Effector memory CD8-positive, alpha-beta T cell (primary cell): ENCODE measurements at regions not wholly inside any gene's neighbourhood (a gene's known extent, or its start where the extent isn't known, plus 50 kb on each side); places are given as distances from the start of the nearest gene placed in this dataset.
"Not testable (repeated sequence)": the region's sequence is repeated elsewhere in the genome, so short reads cannot be mapped to it uniquely, and the experiment has no call there.

Experiments
- ATAC-seq: fragments of 150-1000 bp; cut with Tn5 transposase; replicated peaks from 2 replicates; pipeline ENCODE4 v1.10.0; 2021; ENCODE audit warnings: mild to moderate bottlenecking, moderate library complexity
- DNase-seq, 3 experiments: peaks; one replicate each; pipeline ENCODE4 v3.0.0; 2021
- H3K27ac Mint-ChIP-seq, 2 donors: one replicate each; pipeline ENCODE4 v1.8.0; 2022; ENCODE audit warnings: mild to moderate bottlenecking in 2 of 2, mixed read lengths in 2 of 2, moderate library complexity in 2 of 2
- H3K27me3 Mint-ChIP-seq, 2 donors: one replicate each; pipeline ENCODE4 v1.8.0; 2022; ENCODE audit warnings: mixed read lengths in 2 of 2
- H3K36me3 Mint-ChIP-seq: one replicate; pipeline ENCODE4 v1.8.0; 2022; ENCODE audit warnings: mild to moderate bottlenecking, moderate library complexity, mixed read lengths; ENCODE audit not compliant: insufficient read depth
- H3K4me1 Mint-ChIP-seq, 2 donors: one replicate each; pipeline ENCODE4 v1.8.0; 2022; ENCODE audit warnings: low read depth in 2 of 2, mixed read lengths in 2 of 2
- H3K4me3 Mint-ChIP-seq, 2 donors: one replicate each; pipeline ENCODE4 v1.8.0; 2022; ENCODE audit warnings: mild to moderate bottlenecking in 2 of 2, mixed read lengths in 2 of 2, moderate library complexity in 2 of 2
- H3K9me3 Mint-ChIP-seq, 2 donors: one replicate each; pipeline ENCODE4 v1.8.0; 2022; ENCODE audit warnings: mixed read lengths in 2 of 2

GRCh38 chr14:105761345-105761740 lies 235.0 kb downstream of the TMEM121 start:
- ATAC-seq, H3K4me1 Mint-ChIP-seq, H3K4me3 Mint-ChIP-seq: not testable (repeated sequence)

GRCh38 chr14:105761842-105762241 lies 235.5 kb downstream of the TMEM121 start:
- Mint-ChIP-seq H3K4me3 (no peak overlapping the region), H3K36me3 (no peaks in the 10 kb centered on the region), H3K9me3 (no peaks in the 10 kb centered on the region), H3K27ac (no peak overlapping the region), H3K4me1 (no peaks in the 10 kb centered on the region), H3K27me3 (peaks cover 19 to 40% of the 10 kb centered on the region in 2 donors)
- DNase-seq: no peak
- no peak for ATAC-seq

More at GRCh38 chr14:105761345-105761740, 235.0 kb downstream of the TMEM121 start:
- not testable (repeated sequence) for H3K36me3 Mint-ChIP-seq, H3K9me3 Mint-ChIP-seq, H3K27ac Mint-ChIP-seq, DNase-seq
- H3K27me3 Mint-ChIP-seq: peaks cover 19 to 35% of the 10 kb centered on the region in 2 donors

GRCh38 chr14:105762262-105762661 lies 235.9 kb downstream of the TMEM121 start:
- peaks cover 19 to 41% of the 10 kb centered on the region in 2 donors for H3K27me3 Mint-ChIP-seq
- not testable (repeated sequence) for H3K27ac Mint-ChIP-seq, H3K36me3 Mint-ChIP-seq, H3K9me3 Mint-ChIP-seq, DNase-seq, H3K4me3 Mint-ChIP-seq, H3K4me1 Mint-ChIP-seq, ATAC-seq

- not testable (repeated sequence) for H3K4me3 Mint-ChIP-seq, H3K9me3 Mint-ChIP-seq, H3K4me1 Mint-ChIP-seq, DNase-seq, ATAC-seq, H3K27ac Mint-ChIP-seq, H3K36me3 Mint-ChIP-seq
- H3K27me3 Mint-ChIP-seq: peaks cover 10 to 41% of the 10 kb centered on the region in 2 donors
Measured at GRCh38 chr14:105764254-105764901, 238.0 kb downstream of the TMEM121 start.

- not testable (repeated sequence) for H3K36me3 Mint-ChIP-seq, H3K4me3 Mint-ChIP-seq, ATAC-seq, H3K27ac Mint-ChIP-seq, DNase-seq, H3K9me3 Mint-ChIP-seq, H3K4me1 Mint-ChIP-seq
- H3K27me3 Mint-ChIP-seq: peaks cover 9 to 35% of the 10 kb centered on the region in 2 donors
Measured at GRCh38 chr14:105765072-105765825, 238.9 kb downstream of the TMEM121 start.

GRCh38 chr14:105765893-105766614 lies 239.7 kb downstream of the TMEM121 start:
- Mint-ChIP-seq H3K4me1 (no peaks in the 10 kb centered on the region), H3K36me3 (no peaks in the 10 kb centered on the region), H3K27ac (no peak overlapping the region), H3K9me3 (no peaks in the 10 kb centered on the region), H3K27me3 (peaks cover 5 to 27% of the 10 kb centered on the region in 2 donors), H3K4me3 (no peak overlapping the region)
- DNase-seq (no peak), ATAC-seq (no peak)

GRCh38 chr14:105767315-105767714 lies 240.9 kb downstream of the TMEM121 start:
- Mint-ChIP-seq H3K4me1 (no peaks in the 10 kb centered on the region), H3K36me3 (no peaks in the 10 kb centered on the region), H3K27ac (no peak overlapping the region), H3K9me3 (no peaks in the 10 kb centered on the region), H3K4me3 (no peak overlapping the region), H3K27me3 (peaks cover 0 to 15% of the 10 kb centered on the region in 2 donors)
- no peak for DNase-seq
- no peak for ATAC-seq

GRCh38 chr14:105768039-105768438 lies 241.7 kb downstream of the TMEM121 start:
- H3K27ac Mint-ChIP-seq, ATAC-seq, H3K4me3 Mint-ChIP-seq, H3K36me3 Mint-ChIP-seq, DNase-seq, H3K9me3 Mint-ChIP-seq, H3K4me1 Mint-ChIP-seq: not testable (repeated sequence)
- peaks cover 2 to 18% of the 10 kb centered on the region in 2 donors for H3K27me3 Mint-ChIP-seq

GRCh38 chr14:105769061-105769730 lies 242.8 kb downstream of the TMEM121 start:
- H3K4me3 Mint-ChIP-seq, H3K9me3 Mint-ChIP-seq, DNase-seq, H3K36me3 Mint-ChIP-seq, H3K4me1 Mint-ChIP-seq, ATAC-seq, H3K27ac Mint-ChIP-seq: not testable (repeated sequence)
- peaks cover 8 to 30% of the 10 kb centered on the region in 2 donors for H3K27me3 Mint-ChIP-seq

GRCh38 chr14:105770619-105771216 lies 244.3 kb downstream of the TMEM121 start:
- peaks cover 17 to 43% of the 10 kb centered on the region in 2 donors for H3K27me3 Mint-ChIP-seq
- H3K4me3 Mint-ChIP-seq, H3K27ac Mint-ChIP-seq, ATAC-seq, DNase-seq, H3K9me3 Mint-ChIP-seq, H3K4me1 Mint-ChIP-seq, H3K36me3 Mint-ChIP-seq: not testable (repeated sequence)

GRCh38 chr14:105771261-105772226 lies 245.2 kb downstream of the TMEM121 start:
- peaks cover 25 to 43% of the 10 kb centered on the region in 2 donors for H3K27me3 Mint-ChIP-seq
- DNase-seq, H3K4me1 Mint-ChIP-seq, H3K4me3 Mint-ChIP-seq, H3K36me3 Mint-ChIP-seq, ATAC-seq, H3K27ac Mint-ChIP-seq, H3K9me3 Mint-ChIP-seq: not testable (repeated sequence)

- H3K36me3 Mint-ChIP-seq, H3K4me3 Mint-ChIP-seq, H3K9me3 Mint-ChIP-seq, H3K27ac Mint-ChIP-seq, DNase-seq, H3K4me1 Mint-ChIP-seq, ATAC-seq: not testable (repeated sequence)
- peaks cover 33 to 51% of the 10 kb centered on the region in 2 donors for H3K27me3 Mint-ChIP-seq
Measured at GRCh38 chr14:105772710-105773250, 246.4 kb downstream of the TMEM121 start.
